Fibroblast of lung (primary cell): ENCODE measurements at regions not wholly inside any gene's neighbourhood (a gene's known extent, or its start where the extent isn't known, plus 50 kb on each side); places are given as distances from the start of the nearest gene placed in this dataset.

Source experiments
- CTCF ChIP-seq, 2 donors: IDR thresholded peaks in 1 of 2; conservative IDR thresholded peaks in 1 of 2; 1 replicate in 1 of 2; 2 replicates in 1 of 2; pipeline ENCODE4 v1.5.1; 2011 to 2012; ENCODE audit warnings: low read length in 2 of 2, control low read depth in 1 of 2, inconsistent platforms in 1 of 2, low read depth in 1 of 2, mild to moderate bottlenecking in 1 of 2
- EZH2 ChIP-seq: IDR thresholded peaks from 2 replicates; pipeline ENCODE4 v1.5.1; 2012; ENCODE audit warnings: low read length, control low read depth, mild to moderate bottlenecking; ENCODE audit errors: missing control alignments

- TF ChIP-seq CTCF (conservative IDR thresholded peaks at IDR 0.05 in 1 of 2, IDR thresholded peaks at IDR 0.05 in 1 of 2; ENCODE audit: low read depth in 1 of 2, low read length in 2 of 2) = no peak
- no peak for TF ChIP-seq EZH2
Measured at GRCh38 chr4:30002341-30002740, 717.8 kb upstream of the PCDH7 start.
